ENCODE measurements at regions not wholly inside any gene's neighbourhood (a gene's known extent, or its start where the extent isn't known, plus 50 kb on each side); places are given as distances from the start of the nearest gene placed in this dataset.

- DNase-seq (ENCODE audit: low read depth) = no peak
- no peak for TF ChIP-seq CTCF (IDR thresholded peaks at IDR 0.05; ENCODE audit: insufficient read depth, low read depth, low read length, missing control alignments)
- no peak overlapping the region for H3K4me3 ChIP-seq (ENCODE audit: low read depth, low read length)
These were observed 79.8 kb downstream of the BARX1 start for GRCh38 chr9:93875330-93875729.

GRCh38 chr9:93874242-93874641, 80.9 kb downstream of the BARX1 start:
- no peak overlapping the region for H3K4me3 ChIP-seq (ENCODE audit: low read depth, low read length)
- TF ChIP-seq CTCF (IDR thresholded peaks at IDR 0.05; ENCODE audit: insufficient read depth, low read depth, low read length, missing control alignments) = no peak
- DNase-seq (ENCODE audit: low read depth) = no peak

GRCh38 chr9:93871286-93871685, 83.9 kb downstream of the BARX1 start:
- DNase-seq (ENCODE audit: low read depth) = no peak
- TF ChIP-seq CTCF (IDR thresholded peaks at IDR 0.05; ENCODE audit: insufficient read depth, low read depth, low read length, missing control alignments) = no peak
- H3K4me3 ChIP-seq (ENCODE audit: low read depth, low read length) = no peak overlapping the region

- H3K4me3 ChIP-seq (ENCODE audit: low read depth, low read length) = no peak overlapping the region
- no peak for DNase-seq (ENCODE audit: low read depth)
- no peak for TF ChIP-seq CTCF (IDR thresholded peaks at IDR 0.05; ENCODE audit: insufficient read depth, low read depth, low read length, missing control alignments)
These were observed 85.3 kb downstream of the BARX1 start for GRCh38 chr9:93869863-93870262.

GRCh38 chr9:93869088-93869487, 86.1 kb downstream of the BARX1 start:
- no peak for DNase-seq (ENCODE audit: low read depth)
- H3K4me3 ChIP-seq (ENCODE audit: low read depth, low read length) = no peak overlapping the region
- TF ChIP-seq CTCF (IDR thresholded peaks at IDR 0.05; ENCODE audit: insufficient read depth, low read depth, low read length, missing control alignments) = no peak

GRCh38 chr9:93865716-93866115, 89.4 kb downstream of the BARX1 start:
- no peak overlapping the region for H3K4me3 ChIP-seq (ENCODE audit: low read depth, low read length)
- TF ChIP-seq CTCF (IDR thresholded peaks at IDR 0.05; ENCODE audit: insufficient read depth, low read depth, low read length, missing control alignments) = no peak
- DNase-seq (ENCODE audit: low read depth) = no peak

GRCh38 chr9:93865245-93865644, 89.9 kb downstream of the BARX1 start:
- no peak overlapping the region for H3K4me3 ChIP-seq (ENCODE audit: low read depth, low read length)
- no peak for TF ChIP-seq CTCF (IDR thresholded peaks at IDR 0.05; ENCODE audit: insufficient read depth, low read depth, low read length, missing control alignments)
- no peak for DNase-seq (ENCODE audit: low read depth)

All from GM12865 (cell line).